ENCODE measurements at regions not wholly inside any gene's neighbourhood (a gene's known extent, or its start where the extent isn't known, plus 50 kb on each side); places are given as distances from the start of the nearest gene placed in this dataset.

DNA sequence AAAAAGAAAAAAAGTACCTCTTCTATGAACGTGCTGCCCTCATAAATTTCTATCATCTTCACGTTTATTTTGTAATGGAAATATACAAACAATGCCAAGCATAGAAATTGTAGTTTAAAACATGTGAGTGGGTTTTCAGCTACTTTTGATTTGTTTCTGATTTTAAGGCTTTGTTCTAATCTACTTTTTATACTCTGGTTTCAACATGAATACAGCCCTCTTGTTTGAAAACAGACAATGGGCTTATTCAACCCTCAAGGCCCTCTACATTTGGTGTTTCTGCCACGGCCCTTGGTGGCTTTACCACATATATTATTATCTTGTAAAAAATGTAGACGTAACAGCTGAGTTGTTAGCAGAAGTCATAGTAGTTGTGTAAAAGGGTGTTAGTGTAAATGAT is 153.9 kb downstream of the SOX4 start:
- TF ChIP-seq, protein P1, sequence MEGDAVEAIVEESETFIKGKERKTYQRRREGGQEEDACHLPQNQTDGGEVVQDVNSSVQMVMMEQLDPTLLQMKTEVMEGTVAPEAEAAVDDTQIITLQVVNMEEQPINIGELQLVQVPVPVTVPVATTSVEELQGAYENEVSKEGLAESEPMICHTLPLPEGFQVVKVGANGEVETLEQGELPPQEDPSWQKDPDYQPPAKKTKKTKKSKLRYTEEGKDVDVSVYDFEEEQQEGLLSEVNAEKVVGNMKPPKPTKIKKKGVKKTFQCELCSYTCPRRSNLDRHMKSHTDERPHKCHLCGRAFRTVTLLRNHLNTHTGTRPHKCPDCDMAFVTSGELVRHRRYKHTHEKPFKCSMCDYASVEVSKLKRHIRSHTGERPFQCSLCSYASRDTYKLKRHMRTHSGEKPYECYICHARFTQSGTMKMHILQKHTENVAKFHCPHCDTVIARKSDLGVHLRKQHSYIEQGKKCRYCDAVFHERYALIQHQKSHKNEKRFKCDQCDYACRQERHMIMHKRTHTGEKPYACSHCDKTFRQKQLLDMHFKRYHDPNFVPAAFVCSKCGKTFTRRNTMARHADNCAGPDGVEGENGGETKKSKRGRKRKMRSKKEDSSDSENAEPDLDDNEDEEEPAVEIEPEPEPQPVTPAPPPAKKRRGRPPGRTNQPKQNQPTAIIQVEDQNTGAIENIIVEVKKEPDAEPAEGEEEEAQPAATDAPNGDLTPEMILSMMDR (IDR thresholded peaks at IDR 0.05 in 8 of 11, conservative IDR thresholded peaks at IDR 0.05 in 3 of 11), result no peak
- no peak for TF ChIP-seq POLR2A (IDR thresholded peaks at IDR 0.05)
